ENCODE measurements at regions not wholly inside any gene's neighbourhood (a gene's known extent, or its start where the extent isn't known, plus 50 kb on each side); places are given as distances from the start of the nearest gene placed in this dataset.

- Histone ChIP-seq H3K4me3 (no peak overlapping the region), H3K27me3 (peaks cover 0 to 7% of the 10 kb centered on the region in 2 donors), H3K4me1 (no peaks in the 10 kb centered on the region), H3K27ac (no peak overlapping the region), H3K9me3 (no peaks in the 10 kb centered on the region), H3K36me3 (no peaks in the 10 kb centered on the region)
- intact Hi-C loops (cut with DNase I; ENCODE audit: low total_unique reads), result no loop called here
- no peak for DNase-seq (ENCODE audit: low spot score in 2 of 2)
- no peak for TF ChIP-seq POLR2AphosphoS5 (IDR thresholded peaks at IDR 0.05)
- TF ChIP-seq POLR2A (IDR thresholded peaks at IDR 0.05), result no peak
- TF ChIP-seq, protein P1, sequence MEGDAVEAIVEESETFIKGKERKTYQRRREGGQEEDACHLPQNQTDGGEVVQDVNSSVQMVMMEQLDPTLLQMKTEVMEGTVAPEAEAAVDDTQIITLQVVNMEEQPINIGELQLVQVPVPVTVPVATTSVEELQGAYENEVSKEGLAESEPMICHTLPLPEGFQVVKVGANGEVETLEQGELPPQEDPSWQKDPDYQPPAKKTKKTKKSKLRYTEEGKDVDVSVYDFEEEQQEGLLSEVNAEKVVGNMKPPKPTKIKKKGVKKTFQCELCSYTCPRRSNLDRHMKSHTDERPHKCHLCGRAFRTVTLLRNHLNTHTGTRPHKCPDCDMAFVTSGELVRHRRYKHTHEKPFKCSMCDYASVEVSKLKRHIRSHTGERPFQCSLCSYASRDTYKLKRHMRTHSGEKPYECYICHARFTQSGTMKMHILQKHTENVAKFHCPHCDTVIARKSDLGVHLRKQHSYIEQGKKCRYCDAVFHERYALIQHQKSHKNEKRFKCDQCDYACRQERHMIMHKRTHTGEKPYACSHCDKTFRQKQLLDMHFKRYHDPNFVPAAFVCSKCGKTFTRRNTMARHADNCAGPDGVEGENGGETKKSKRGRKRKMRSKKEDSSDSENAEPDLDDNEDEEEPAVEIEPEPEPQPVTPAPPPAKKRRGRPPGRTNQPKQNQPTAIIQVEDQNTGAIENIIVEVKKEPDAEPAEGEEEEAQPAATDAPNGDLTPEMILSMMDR (IDR thresholded peaks at IDR 0.05), result no peak
Measured at GRCh38 chr1:38266197-38266520, 219.6 kb upstream of the POU3F1 start.

- intact Hi-C loops (cut with DNase I; ENCODE audit: low total_unique reads), result no loop called here
- no peak overlapping the region for H3K4me3 ChIP-seq
- no peaks in the 10 kb centered on the region for H3K36me3 ChIP-seq
- no peak for DNase-seq (ENCODE audit: low spot score in 2 of 2)
- no peaks in the 10 kb centered on the region for H3K9me3 ChIP-seq
- no peaks in the 10 kb centered on the region for H3K4me1 ChIP-seq
- TF ChIP-seq POLR2AphosphoS5 (IDR thresholded peaks at IDR 0.05), result no peak
- no peak for TF ChIP-seq POLR2A (IDR thresholded peaks at IDR 0.05)
- TF ChIP-seq, protein P1 (IDR thresholded peaks at IDR 0.05), result no peak
- H3K27me3 ChIP-seq, result peaks cover 0 to under 1% of the 10 kb centered on the region in 2 donors
- no peak overlapping the region for H3K27ac ChIP-seq
Measured at GRCh38 chr1:38265293-38266196, 219.0 kb upstream of the POU3F1 start.

DNA sequence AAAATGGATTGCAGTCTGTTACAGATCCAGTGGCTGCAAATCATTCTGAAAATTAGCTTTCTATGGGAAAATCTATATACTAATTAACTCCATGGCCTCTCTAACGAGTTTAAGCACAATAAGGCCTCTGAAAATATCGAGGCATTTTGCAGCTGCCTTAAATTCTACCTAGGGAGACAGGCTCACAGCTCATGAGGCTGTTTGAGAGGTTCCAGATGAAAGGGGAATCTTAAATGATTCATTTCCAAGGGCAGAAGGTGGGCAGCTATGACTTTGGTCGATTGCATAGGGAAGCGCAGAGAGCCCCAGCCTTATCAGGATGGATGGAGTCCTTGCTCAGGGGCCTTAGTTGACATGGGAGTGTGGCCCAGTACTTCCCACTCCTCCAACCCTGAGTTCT lies 216.8 kb upstream of the POU3F1 start:
- Histone ChIP-seq H3K27me3 (no peaks in the 10 kb centered on the region), H3K4me1 (no peaks in the 10 kb centered on the region), H3K4me3 (no peak overlapping the region), H3K9me3 (peaks cover 0 to 8% of the 10 kb centered on the region in 2 donors), H3K36me3 (no peaks in the 10 kb centered on the region), H3K27ac (no peak overlapping the region)
- intact Hi-C loops (cut with DNase I; ENCODE audit: low total_unique reads), result no loop called here
- DNase-seq (ENCODE audit: low spot score in 2 of 2), result no peak
- TF ChIP-seq POLR2A (IDR thresholded peaks at IDR 0.05) (no peak), POLR2AphosphoS5 (IDR thresholded peaks at IDR 0.05) (no peak)
- TF ChIP-seq, protein P1 (IDR thresholded peaks at IDR 0.05), result no peak

- intact Hi-C loops (cut with DNase I; ENCODE audit: low total_unique reads), result no loop called here
- no peak overlapping the region for H3K27ac ChIP-seq
- H3K27me3 ChIP-seq, result no peaks in the 10 kb centered on the region
- H3K4me1 ChIP-seq, result no peaks in the 10 kb centered on the region
- no peak overlapping the region for H3K4me3 ChIP-seq
- no peak for TF ChIP-seq POLR2A (IDR thresholded peaks at IDR 0.05)
- no peak for TF ChIP-seq POLR2AphosphoS5 (IDR thresholded peaks at IDR 0.05)
- TF ChIP-seq, protein P1 (IDR thresholded peaks at IDR 0.05), result no peak
- no peak for DNase-seq (ENCODE audit: low spot score in 2 of 2)
- H3K36me3 ChIP-seq, result no peaks in the 10 kb centered on the region
- peaks cover 0 to 8% of the 10 kb centered on the region in 2 donors for H3K9me3 ChIP-seq
Measured at GRCh38 chr1:38261574-38261973, 215.0 kb upstream of the POU3F1 start.

DNA sequence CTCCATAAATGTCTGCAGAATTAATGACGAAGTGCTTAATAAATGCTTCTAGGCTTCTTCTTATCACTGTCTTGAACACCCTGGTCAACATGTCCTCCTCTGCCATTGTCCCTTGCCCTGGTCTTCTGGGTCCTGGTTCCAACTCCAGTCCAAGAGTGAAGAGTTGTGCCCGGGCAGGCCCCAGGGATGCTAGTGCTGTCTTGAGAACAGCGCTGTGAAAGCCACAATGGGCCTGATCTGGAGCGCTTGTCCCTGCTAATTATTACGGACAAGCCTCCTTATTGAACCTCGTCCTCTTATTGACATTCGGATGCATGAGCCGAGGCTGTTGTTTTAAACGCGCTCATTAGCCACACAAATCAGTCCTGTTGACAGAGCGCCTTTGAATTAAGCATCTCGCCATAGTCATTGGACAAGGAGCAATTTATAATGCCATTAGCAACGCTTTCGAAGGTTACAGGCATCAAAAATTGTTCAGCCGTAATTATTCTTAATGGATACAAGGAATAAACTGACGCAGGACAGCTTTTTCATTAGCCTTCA lies 211.6 kb upstream of the POU3F1 start:
- no peak overlapping the region for H3K4me3 ChIP-seq
- no peak for DNase-seq (ENCODE audit: low spot score in 2 of 2)
- H3K36me3 ChIP-seq, result no peaks in the 10 kb centered on the region
- H3K9me3 ChIP-seq, result peaks cover 0 to 8% of the 10 kb centered on the region in 2 donors
- no peaks in the 10 kb centered on the region for H3K4me1 ChIP-seq
- H3K27ac ChIP-seq, result no peak overlapping the region
- intact Hi-C loops (cut with DNase I; ENCODE audit: low total_unique reads), result loop anchor here (2.0 kb wide), 1 partner anchor 265 kb away; no protein-coding TSS in a partner anchor
- no peaks in the 10 kb centered on the region for H3K27me3 ChIP-seq
- TF ChIP-seq, protein P1 (IDR thresholded peaks at IDR 0.05), result no peak
- TF ChIP-seq POLR2AphosphoS5 (IDR thresholded peaks at IDR 0.05), result no peak
- no peak for TF ChIP-seq POLR2A (IDR thresholded peaks at IDR 0.05)

Measured in breast epithelium (tissue), 4 donors.